GM18870 (cell line): ENCODE measurements at regions not wholly inside any gene's neighbourhood (a gene's known extent, or its start where the extent isn't known, plus 50 kb on each side); places are given as distances from the start of the nearest gene placed in this dataset.
A peak's percentile ranks its signal among the peaks of the same experiment; 100 is the strongest.

Source experiments
- ATAC-seq: cut with Tn5 transposase; IDR thresholded peaks from one replicate; pipeline ENCODE4 v1.9.1; 2021; ENCODE audit warnings: moderate library complexity; ENCODE audit not compliant: unreplicated experiment

DNA sequence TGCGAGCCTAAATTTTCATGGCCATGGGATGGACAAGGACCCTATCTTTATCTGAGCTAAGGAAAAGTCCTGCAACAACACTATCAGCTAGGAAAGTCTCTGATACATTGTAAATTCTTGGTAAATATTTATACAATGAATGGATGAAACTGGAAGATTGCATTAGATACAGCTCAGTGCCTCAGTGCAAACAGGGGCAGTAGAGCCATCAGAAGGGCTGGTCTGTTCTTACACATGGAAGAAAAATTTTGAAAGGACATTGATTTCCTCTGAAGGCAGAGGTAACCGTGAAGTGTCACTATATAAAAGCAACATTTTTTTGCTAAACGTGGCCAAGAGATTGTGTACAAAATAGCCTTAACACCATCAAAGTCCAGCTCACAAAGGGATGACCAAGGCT is 153.2 kb upstream of the GADL1 start:
- ATAC-seq: no peak

DNA sequence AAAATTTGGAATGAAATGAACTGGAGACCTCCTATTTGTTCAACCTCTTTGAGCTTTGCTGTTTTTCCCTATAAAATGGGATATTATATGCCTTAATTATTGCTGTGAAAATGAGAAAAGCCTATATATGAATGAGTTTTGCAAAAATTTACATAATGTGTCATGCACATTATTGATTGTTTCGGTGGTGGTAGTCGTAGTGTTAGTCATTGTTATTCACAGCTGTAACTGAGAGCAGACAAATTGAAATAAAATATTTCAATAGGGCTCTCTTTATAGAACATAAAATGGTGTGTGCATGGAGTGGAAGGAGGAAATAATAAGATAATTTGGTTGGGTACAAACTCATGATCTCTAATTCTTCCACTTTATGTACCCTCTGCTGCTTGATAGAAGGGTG is 153.7 kb upstream of the GADL1 start:
- ATAC-seq: no peak

DNA sequence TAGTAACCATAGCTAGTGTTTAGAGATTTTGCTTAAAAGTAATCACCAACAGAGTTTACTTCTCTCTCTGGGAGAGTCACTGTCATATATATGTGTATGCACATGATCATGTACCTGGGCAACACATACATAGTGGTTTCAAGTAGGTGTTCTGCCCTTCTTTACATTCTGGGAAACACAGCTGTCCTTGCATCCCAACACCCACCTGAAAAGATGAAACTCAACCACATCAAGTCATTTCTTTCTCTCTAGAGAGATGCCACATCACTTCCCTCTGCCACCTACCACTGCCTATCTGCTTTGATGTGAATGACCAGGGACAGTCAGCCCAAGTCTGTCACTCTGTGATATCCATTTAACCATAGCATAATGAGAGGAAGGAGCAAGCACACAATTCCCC is 155.8 kb upstream of the GADL1 start:
- ATAC-seq: no peak

DNA sequence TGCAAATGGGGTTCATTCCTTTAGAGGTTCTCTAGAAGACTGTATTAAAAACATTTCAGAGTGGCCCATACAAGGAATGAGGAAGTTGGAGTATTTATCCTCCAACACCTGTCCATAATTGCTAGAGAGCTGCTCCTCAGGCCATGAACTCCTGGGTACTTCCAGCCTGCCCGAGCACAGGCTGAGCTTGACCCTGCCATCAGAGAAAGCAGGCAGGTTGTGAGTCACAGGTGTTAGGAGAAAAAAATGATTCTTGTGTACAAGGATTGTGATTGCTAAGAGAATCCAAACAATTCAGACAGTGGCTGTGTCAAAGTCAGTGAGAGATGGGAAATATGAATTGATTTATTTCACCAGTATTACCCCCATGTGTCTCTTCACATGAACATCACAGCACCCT is 156.8 kb upstream of the GADL1 start:
- ATAC-seq: no peak

DNA sequence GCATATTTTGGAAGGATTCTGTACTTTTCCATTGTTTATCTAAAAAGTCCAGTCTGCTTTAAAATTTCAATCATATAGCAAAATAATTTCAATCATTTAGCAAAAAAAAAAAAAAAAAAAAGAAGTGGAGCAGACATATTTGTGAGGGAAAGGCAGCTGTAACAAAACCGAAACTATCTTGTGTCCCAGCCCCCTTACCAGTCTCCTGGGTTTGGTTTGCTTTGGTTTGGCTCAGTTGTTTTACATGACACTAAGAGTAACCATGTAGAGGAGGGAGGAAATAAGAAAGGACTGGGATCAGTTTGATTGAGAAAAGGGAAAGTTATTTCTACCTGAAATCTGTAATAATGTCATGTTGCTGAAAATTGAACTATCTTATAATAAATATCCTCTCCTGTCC is 158.8 kb upstream of the GADL1 start:
- ATAC-seq: no peak

DNA sequence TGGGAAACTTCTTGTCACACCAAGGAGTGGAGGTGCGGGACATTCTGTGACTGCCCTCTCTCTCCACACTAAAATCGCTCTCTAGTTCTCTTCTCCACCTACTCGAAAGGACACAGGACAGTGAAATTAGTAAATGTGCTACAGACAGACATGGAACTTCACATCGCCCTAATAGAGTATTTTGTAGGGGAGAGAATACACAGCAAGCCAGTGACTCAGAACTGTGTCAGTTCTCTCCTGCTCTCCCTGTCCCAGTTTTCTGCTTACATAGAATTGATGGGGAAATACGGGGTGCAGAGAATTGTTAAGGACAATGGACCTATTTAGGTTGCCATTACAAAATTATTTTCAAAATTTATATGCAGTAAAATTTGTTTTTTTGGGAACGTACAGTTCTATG is 159.6 kb upstream of the GADL1 start:
- ATAC-seq: no peak

DNA sequence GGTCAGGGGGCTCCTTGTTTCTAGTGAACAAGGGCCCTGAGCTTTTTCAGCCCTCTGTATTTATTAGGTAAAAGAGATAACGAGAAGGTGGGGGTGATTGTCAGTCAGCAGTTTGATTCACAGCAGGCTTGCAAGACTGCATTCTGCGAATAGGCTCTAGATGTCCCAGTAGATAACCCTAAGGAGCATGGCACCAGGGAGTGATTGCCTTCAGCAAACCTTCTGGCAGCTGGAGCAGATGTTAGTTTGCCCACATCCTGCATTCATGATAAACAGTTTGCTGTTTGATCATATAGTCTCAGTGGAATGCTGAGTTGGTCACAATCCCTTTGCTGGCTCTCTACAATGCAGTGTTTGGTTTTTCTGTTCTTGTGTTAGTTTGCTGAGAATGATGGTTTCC is 161.3 kb upstream of the GADL1 start:
- no peak for ATAC-seq

DNA sequence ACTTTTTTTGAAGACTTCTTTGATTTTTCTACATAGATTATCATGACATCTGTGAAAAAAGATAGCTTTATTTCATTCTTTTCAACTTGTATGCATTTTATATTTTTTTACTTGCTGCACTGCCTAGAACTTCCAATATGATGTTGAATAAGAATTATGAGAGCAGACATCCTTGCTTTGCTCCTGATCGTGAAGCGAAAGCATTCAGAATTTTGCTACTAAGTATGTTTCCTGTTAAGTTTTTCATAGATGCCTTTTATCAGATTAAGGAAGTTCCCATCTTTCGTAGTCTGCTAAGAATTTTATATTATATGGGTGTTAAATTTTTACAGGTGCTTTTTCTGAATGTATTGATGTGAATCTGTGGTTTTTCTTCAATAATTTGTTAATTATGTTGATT is 163.4 kb upstream of the GADL1 start:
- ATAC-seq: no peak

DNA sequence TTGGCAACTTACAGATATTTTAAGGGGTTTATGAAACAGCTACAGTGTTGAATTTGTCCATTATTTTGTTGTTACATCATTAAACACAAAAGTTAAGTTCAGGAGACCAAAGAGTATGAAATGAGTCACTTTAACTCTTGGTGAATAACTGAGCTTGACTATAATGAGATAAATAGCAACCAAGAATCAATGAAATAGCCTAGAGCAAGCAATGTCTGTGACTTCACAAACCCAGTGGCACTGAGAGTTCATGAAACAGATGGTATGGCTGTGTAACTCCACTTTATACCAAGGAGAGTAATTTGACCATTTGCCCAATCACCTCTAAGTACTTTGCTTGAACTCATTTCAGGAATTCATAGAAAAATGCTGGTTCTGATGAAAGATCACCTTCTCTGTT is 169.6 kb upstream of the GADL1 start:
- no peak for ATAC-seq

DNA sequence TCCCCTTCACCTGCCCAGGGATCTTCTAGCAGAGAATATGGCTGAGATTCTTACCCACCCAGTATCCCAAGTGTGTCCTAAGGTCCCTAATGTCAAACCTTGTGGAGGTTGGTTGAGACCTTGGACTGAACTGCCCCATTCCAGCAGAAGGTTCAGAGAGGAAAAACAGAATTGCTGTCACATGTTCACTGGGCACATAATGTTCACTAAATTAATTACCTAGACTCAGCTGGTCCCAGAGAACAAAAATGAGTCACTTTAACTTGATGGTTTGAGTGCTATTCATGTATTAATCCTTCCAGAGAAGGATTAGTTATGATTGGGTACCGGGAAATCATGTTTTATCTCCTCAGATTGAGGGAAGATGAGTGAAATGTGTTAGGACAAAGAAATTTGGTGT is 171.3 kb upstream of the GADL1 start:
- no peak for ATAC-seq

DNA sequence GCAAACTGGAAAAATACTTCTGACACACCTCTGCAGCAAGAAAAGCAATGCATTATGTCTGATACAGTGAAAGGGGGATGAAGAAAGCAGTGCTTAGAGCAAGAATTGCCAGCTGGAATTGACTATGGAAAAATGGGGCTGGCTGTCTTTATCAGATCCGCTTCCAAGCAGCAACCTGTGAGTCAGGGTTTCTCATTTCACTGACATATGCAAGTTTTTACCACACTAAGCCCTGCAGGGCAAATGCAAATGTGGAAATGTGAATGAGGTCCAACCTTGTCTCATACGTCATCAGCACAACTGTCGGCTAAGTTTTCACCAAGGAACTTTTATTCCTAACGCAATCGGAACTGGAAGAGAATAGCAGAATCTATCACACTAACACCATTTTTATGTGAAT is 172.5 kb upstream of the GADL1 start:
- ATAC-seq: no peak

DNA sequence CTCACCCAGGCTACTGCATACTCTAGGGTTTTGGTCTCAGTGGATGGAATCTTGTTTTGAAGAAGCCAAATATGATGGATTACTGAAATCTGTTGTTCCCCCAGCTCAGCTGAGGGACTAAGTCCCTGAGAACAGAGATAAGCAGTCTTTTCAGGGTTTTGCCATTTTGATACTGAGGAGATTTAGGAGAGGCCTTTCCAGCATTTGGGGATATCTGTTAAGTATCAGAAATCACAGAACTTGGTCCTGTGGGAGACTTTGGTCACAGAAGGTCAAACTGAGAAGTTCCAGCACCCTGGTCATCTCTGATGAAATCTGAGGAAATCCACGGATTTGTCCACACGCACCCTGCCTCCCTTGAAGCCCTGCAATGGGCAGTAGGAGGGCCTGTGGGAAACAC is 181.0 kb upstream of the GADL1 start:
- no peak for ATAC-seq

DNA sequence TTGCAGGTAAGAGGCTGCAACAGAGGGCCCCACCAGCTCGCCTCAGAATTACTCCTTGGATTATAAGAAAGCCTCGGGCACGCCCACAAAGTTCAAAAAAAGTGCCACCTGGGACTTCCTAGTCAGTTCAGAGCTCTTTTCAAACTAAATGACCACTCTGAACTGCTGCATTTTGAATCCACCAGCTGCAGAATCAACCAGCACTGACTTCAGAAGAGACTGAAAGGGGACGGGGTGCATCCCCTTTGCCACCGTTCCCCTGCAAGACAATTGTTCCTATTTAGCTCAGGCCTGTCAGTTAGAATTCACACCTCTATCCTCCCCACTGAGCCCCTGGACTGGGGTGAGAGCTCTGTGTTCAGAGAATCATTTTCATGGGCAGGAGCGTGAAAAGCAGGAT is 181.4 kb upstream of the GADL1 start:
- ATAC-seq: no peak

DNA sequence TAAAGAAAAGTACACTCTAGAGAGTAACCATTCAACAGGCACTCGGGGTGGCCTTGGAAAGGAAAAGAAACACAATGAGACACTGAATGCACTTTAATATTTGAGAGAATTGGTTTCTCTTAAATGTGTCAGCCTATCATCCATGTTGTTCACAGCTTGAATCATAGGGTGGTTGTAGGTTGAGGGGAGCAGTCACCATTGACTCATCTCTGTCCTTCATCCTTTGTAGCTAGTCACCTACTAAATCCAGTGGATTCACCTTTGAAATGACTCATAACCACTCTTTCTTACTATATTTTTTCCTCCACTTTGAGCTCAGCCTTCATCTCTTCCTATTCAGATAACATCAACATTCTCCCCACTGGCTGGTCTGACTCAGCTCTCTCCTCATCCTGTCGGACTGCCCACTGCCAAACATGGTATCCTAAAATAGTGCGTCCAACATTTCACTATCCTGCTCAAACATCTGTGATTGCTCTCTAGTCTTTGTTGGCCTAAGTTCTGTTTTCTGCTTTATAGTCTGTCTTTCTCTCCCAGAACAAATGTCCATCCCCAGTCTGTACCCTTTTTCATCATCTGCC is 182.7 kb upstream of the GADL1 start:
- ATAC-seq: peak; percentile 85

DNA sequence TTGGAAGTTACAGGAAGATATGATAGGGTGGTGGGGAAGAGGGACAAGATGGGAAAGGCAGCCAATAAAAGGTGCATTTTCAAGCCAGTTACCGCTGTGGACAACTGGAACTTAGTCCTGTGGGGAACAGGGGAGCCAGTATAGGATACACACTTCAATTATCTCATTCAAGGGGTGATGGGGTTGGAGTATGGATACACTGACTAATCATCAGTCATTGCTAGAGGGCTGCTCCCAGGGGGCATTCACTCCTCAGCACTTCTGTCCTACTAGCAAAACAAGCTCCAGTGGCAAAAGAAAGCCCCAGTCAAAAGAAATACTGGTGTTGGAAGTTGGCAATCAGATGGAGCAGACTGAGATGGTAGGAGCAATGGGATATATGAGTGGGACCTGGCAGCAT is 183.4 kb upstream of the GADL1 start:
- no peak for ATAC-seq

DNA sequence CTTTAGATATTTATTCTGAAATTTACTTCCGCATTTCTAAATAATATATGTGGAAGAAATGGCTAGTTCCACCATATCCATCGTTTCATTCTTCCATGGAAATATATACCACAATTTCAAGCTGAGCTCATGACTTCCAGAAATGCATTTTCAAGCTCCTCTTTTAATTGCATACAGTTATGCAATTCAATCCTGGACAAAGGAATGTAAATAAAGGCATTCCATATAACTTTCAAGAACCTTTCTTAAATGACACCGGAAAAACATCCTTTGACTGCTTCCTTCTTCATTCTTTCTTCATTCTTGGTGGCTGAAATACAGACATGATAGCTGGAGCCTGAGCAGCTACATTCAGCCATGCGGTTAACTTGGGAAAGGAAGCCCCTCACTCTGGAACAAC is 185.2 kb upstream of the GADL1 start:
- no peak for ATAC-seq

DNA sequence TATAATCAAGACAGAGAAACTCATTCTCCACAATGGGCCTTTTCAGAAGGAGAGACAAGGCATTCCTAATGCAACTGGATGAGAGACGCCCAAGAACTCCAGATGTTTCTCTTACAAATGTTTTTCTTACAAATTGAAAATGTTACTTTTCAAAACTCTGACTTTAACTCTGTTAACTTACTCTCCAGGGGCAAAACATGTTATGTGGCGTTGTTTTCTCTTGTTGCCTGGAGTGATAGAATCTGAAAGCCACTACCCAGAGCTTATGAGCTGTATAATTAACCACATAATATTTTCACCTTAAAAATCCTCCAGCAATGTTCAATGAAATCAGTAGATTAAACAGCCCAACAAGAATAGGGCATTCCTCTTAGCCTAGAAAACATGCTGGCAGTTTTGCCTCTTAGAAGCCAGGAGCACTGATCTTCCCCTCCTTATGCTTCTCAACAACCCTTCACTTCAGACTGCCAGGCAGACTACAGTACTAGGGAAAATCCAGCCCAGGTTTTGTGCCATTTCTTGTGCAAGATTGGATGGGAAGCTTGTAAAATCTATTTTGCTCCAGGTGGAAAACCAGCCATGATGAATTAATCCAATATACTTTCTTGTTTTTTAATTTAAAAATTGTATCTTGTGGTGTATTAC is 186.7 kb upstream of the GADL1 start:
- ATAC-seq: no peak

DNA sequence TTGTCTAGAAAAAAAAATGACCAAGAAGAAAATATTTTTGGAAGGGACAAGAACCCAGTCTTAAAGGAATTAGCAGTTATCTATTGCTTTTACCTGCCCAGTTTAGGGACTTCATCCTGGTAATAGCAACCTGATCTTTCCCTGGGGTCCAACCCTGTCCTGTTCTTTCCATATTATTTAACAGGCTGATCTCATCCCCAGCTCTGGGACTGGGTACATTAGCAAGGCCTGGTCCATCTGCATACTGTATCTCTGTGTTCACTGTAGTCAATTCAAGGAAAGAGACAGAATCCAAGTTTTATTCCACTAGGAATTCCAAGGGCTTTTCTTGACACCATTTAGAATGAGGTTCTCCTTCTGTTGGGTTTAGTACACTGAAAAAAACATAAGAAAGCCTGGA is 191.7 kb upstream of the GADL1 start:
- no peak for ATAC-seq

DNA sequence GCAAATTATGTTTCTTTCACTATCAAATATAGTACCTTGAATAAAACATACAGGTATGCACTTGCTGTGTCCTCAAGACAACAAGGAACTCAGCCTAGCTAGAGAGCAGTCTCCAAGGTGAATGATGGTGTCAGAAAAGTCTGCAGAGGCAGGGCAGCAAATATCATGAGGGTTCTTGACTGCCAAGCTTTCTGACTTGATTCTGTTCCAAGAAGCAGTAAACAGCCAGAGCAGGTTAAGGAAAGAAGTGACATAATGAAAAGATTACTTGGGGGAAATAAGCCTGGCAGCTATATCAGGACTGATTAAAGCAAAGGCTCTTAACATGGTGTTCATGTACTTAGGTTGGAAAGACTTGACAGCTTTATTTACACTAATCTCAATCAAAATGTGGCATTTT is 192.2 kb upstream of the GADL1 start:
- ATAC-seq: no peak

DNA sequence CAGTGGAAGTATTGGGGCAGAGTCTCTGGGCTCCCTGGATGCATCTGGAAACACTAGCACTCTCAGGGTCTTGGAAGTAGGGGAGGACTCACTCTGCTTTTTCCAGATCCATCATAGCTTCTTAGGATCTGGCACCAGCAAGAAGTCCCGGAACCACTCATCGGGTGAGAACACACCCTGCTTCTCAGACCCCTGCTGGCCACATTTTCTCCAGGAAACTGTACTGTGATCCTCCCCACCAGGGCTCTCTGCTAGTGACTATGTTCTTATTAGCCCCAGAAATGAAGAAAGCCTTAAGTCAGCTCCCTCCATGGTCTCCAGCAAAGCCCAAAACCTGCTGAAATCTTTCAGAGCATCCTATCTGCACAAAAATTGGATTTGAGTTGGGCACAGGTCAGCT is 197.3 kb upstream of the GADL1 start:
- ATAC-seq: no peak

DNA sequence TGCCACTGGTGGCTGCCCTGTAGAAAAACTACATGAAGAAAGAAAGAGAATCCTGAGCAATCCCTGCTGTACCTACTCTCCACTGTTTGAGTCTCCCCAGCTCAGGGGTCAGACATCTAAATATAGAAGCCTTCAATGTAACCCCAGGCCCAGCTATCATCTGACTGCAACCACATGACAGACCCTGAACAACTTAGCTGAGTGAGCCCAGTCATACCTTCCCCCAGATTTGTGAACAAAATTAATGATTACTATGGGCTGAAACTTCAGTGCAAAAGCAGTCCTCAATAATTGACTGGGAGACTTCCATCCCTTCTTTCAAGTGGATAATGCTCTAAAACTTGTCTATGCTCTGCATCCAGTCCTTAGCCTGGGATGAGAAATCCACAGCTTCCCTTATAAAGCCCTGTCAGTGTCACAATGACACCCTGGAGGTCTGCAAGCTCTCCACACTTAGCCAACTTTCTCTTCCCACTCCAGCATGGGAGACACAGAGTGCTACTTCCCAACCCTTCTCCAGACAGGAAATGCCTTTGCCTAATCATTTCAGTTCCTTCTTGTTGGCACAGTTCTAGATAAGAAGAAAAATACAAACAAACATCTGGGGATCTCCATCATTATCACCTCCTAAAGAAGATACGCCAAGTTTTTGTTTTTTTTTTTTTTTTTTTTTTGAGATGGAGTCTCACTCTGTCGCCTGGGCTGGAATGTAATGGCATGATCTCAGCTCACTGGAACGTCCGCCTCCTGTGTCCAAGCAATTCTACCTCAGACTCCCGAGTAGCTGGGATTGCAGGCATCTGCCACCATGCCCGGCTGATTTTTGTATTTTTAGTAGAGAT is 198.5 kb upstream of the GADL1 start:
- ATAC-seq: no peak

DNA sequence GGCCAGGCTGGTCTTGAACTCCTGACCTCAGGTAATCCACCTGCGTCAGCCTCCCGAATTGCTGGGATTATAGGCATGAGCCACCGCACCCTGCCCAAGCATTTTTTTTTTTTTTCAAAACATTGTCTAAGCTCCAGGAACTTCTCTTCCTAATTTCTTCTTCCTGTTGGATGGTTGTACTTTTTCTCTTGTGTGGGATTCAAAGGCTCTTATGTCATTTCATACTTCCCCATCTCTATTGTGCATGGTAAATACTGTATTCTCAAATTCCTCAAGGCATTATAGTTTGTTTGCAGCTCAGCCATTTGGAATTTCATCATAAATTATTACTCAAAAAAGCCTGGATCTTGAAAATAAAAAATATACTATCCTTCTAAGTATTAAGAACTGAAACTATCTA is 199.1 kb upstream of the GADL1 start:
- ATAC-seq: no peak
